ENCODE measurements at regions not wholly inside any gene's neighbourhood (a gene's known extent, or its start where the extent isn't known, plus 50 kb on each side); places are given as distances from the start of the nearest gene placed in this dataset.
A peak's percentile ranks its signal among the peaks of the same experiment; 100 is the strongest.

GRCh38 chr5:178808886-178809285 is 50.9 kb upstream of the ZNF354B start:
- DNase-seq (ENCODE audit: low read depth): no peak

DNA sequence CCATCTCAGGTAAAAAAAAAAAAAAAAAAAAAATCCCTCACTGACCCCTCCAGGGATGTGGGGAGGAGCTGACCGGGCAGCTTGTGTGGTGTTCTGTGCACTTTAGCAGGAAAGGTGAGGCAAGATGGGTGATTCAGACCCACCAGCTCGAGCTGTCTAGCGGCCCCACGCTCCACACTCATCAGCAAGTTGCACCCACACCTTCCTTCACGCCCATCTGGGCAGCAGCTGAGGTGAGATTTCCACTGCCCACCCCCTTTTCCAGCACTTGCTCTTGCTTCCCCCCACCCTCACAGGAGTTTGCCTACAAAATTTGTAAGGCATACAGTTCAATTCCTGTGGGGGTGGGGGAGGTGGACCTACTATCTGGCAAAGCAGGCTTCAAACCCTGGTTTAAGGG is 58.7 kb upstream of the ZNF354B start:
- DNase-seq (ENCODE audit: low read depth): no peak

DNA sequence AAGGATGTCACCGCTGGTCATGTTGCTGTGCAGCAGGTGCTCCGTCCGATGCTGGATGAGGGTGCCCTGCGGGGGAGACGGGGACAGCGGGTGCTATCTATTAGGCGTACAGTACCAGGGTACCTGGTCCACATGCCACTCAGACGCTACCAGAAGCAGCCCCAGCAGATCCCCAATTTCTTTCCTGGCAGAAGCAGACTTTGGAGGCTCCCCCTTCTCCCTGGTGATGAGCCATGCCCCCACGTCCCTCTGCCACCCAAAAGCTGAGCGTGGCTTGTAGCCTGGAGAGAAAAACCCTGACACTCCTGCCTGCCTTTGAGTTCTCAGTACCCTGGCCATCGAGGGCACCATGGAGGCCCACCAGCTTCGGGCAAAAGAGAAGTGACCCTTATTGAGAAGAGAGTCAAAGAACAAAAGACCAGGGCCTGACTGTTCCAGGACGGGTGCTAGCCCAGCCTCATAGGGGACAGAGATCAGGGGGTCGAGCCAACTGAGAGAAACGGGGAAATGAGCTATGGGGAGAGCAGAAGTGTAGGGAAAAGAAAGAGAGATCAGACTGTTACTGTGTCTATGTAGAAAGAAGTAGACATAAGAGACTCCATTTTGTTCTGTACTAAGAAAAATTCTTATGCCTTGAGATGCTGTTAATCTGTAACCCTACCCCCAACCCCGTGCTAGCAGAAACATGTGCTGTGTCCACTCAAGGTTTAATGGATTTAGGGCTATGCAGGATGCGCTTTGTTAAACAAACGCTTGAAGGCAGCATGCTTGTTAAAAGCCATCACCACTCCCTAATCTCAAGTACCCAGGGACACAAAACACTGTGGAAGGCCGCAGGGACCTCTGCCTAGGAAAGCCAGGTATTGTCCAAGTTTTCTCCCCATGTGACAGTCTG is 62.0 kb upstream of the ZNF354B start:
- no peak for DNase-seq (ENCODE audit: low read depth)

DNA sequence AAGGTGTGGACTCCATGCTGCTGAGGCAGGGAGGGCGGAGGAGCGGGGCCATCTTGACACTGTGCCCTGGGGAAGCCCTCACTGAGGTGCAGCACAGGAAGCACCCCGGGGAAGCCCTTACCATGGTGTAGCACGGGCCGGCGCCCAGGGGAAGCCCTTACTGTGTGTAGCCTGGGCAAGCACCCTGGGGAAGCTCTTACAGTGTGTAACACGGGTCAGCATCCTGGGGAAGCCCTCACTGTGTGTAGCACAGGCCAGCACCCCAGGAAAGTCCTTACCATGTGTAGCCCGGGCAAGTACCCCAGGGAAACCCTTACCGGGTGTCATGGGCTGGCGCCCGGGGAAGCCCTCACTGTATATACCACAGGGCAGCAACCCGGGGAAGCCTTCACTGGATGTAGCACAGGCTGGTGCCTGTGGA is 62.6 kb upstream of the ZNF354B start:
- DNase-seq (ENCODE audit: low read depth): no peak

DNA sequence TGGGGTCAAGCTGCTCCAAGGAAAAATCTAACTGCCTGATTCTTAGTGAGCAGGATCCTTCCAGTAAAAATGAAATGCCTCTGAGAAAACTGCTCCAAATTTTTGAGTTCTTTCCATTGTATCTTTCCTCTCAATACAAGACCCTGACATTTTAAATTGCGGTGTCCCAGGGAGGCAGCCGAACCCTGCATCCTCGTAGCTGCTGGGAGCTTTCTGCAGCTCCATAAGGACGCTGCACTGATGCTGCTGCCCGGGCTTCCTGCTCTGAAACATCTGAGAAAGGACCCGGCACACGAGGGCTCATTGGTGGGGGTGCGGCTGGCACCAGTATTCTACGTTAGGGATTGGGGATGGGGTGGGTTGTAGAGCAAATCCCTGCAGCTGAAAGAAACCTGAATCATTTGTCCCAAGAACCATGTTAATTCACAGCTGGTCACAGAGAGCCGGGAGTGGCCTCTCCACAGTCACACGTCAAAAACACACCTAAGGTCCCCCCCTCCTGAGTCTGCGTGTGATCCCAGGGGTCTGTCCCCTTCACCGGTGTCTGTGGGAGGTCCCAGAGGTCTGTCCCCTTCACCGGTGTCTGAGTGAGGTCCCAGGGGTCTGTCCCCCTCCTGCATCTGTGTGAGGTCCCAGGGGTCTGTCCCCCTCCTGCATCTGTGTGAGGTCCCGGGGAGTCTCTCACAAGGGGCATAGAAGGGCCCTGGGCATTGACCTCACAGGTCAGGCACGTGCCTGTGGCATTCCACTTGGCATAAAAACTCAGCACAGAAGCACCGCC is 63.4 kb upstream of the ZNF354B start:
- no peak for DNase-seq (ENCODE audit: low read depth)

DNA sequence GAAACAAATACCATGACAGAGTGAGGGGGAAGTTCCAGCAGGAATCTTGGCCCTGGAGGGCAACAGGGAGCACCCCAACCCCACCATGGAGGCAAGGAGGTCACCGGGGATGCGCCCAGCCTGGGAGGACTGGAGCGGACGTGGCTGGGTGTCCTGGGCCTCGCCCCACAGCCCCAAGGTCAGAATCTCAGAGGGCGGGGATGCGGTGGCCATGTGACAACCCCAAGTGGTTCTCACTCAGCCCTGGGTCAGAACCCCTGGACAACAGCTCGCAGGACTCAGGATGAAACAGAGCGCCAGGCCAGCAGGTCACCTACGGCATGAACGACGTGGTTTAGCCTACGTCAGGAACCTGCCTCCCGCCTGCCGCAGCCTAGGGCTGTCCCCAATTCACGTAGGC is 64.0 kb upstream of the ZNF354A start:
- no peak for DNase-seq (ENCODE audit: low read depth)

GRCh38 chr5:178793696-178794095 is 63.2 kb upstream of the ZNF354A start:
- DNase-seq (ENCODE audit: low read depth): no peak

DNA sequence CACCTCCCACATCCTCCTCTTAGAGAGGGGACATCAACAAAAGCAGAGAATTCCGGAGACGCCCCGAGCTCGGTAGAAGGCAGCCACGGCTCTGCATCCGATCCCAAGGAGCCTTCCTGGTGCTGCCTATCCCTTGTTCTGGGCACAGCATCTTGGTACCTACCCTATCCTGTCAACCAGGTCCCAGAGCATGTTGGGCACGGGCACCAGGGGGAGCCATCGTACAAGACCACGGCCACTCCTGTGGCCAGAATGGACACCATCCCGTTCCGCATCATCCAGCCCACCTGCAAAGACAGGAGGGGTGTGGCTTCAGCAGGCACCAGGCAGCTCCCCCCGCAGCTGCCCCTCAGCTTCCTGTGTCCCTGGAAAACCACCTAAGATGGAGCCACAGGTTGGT is 62.7 kb upstream of the ZNF354A start:
- peak; percentile 12 for DNase-seq (ENCODE audit: low read depth)

DNA sequence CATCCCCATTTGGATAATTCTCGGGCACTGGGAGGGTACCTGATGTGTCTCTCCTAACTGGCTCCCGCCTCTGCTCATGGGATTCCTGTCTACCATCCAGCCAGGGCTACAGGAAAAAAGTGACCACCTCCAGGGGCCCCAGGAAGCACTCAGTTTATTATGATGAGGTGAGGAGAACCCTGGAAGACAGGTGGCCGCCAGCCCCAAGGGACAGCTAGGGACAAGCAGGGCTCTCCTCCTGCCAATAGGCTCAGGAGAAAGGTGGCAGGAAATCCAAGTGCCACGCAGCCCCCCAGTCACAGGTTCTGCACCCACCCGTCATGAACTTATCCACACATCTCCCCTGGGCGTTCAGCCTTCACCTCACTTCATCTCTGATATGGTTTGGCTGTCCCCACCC is 61.5 kb upstream of the ZNF354A start:
- no peak for DNase-seq (ENCODE audit: low read depth)

GRCh38 chr5:178790371-178790770 is 59.9 kb upstream of the ZNF354A start:
- DNase-seq (ENCODE audit: low read depth): no peak

DNA sequence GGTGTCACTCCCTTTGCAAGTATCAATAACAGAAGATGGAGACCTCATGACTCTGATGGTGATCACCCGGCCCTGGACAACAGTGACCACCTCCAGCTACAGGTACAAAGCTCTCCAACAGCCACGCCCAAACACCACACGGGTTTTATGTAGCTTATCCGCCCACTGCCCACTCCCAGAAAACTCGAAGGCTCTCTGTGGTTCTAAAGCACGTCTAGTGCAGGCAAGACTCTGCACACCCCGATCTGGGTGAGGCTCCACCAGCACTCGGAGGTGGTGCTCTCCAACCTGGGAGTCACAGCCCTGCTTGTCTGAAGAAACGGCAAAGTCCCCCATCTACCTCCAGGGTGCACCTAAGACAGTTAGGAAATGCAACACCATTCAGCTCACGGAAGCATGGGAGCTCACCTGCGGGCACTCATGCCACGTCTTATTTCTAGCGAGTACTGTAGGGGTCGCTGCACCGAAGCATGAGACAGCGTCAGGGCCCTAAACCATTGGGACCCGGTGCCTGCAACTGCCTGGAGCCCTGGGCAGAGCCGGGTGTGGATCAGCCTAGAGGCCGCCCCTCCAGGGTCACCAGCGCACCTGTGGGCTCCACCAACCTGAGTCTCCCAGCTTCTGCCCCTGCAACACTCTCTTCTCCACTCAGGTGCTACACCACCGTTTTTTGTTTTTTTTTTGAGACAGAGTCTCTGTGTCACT is 58.1 kb upstream of the ZNF354A start:
- DNase-seq (ENCODE audit: low read depth): no peak

GRCh38 chr5:178787889-178788288 is 57.4 kb upstream of the ZNF354A start:
- DNase-seq (ENCODE audit: low read depth): no peak

DNA sequence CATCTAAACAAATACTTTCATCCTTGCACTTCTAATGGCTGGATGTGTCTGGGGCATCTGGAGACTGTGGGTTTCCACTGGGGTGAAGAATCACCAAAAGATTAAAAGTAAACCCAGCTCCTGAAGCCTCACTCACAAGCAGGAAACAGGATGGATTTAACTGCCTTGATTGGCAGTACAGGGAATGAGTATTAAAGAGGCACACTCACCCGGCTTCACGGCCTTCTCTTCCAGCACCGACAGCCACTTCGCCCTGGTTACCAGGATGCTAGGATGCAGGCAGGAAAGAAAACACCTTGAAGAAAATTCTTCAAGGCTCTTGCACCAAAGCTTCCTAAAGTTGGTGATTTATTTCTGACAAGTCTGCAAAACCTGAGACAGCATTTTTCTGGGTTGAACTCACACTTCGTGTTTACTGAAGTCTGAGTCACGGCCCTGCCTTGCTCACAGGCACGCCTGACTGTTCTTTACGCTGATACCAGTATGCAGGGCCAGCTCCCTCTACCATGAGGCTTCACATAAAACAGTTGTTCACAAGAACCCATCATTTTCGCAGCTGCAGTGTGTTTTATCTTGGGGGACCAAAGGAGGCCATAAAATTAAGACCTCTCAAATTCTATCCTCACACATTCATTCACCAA is 56.5 kb upstream of the ZNF354A start:
- DNase-seq (ENCODE audit: low read depth): no peak

DNA sequence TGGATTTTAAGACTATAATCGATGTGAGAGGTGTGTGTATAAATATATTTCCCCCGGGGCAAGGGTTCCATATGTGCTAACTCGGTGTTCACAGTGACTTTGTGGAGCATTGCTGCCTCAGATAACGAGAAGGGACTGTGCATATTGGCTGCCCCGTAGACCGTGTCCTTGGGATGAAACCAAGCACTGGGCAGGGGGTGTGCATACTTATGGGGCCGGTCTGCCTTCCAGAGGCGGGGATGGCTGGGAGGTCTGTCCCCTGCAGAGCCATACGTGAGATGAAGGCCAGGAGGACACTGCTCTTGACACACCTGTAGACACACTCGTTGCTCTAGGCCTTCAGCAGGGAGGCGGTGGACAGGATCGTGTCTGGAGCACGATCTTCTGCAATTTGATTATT is 56.0 kb upstream of the ZNF354A start:
- DNase-seq (ENCODE audit: low read depth): no peak

- DNase-seq (ENCODE audit: low read depth): no peak
Measured at GRCh38 chr5:178785999-178786398, 55.5 kb upstream of the ZNF354A start.

GRCh38 chr5:178784391-178784790 is 53.9 kb upstream of the ZNF354A start:
- no peak for DNase-seq (ENCODE audit: low read depth)

GRCh38 chr5:178781936-178782335 is 51.5 kb upstream of the ZNF354A start:
- no peak for DNase-seq (ENCODE audit: low read depth)

DNA sequence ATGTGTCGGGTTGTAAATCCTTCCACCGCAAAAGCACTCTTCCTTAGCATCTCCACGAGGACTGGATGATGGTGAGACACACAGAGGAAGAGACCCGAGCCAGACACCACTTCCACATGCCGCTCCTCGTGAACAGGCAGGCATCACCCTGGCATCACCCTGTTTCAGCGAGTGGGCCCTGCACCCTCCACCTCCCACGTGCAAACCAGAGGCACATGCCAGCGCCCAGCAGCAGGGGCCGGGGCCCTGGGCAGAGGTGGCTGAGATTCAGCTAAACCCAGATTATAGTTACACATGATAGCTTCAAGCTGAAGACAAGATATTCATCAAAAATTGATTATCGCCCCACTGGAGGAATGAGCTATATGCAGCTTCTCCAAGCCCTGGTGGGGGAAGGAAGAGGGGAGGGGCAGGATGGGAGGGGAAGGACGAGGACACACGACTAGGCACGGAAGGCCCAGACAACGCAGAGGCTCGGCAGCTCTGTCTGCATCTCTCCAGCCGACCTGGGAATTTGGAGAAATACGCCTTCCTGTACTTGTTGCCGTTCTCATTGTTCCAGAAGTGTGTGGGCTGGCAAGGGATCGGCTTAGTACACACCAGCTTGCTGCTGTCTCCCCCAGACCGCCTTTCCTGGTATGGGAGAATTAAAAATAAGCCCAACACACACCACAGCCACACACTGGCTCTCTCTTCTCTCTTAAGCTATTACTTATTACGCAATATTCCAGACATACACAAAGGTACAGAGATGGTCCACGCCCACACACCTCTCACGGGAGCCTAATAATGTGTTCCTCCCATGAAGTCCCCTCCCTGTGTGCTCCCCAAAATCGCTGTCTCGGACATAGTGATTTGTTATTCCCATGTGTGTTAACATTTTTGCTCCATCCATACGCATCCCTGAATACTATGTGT is 50.4 kb upstream of the ZNF354A start:
- no peak for DNase-seq (ENCODE audit: low read depth)
